ENCODE measurements at regions not wholly inside any gene's neighbourhood (a gene's known extent, or its start where the extent isn't known, plus 50 kb on each side); places are given as distances from the start of the nearest gene placed in this dataset.

GRCh38 chr5:87099968-87100367 is 167.7 kb upstream of the RASA1 start:
- no peak for TF ChIP-seq CTCF (IDR thresholded peaks at IDR 0.05; ENCODE audit: insufficient read depth, low read length, poor library complexity, severe bottlenecking)
- TF ChIP-seq EZH2phosphoT487 (conservative IDR thresholded peaks at IDR 0.05; ENCODE audit: low read length), result no peak
